H9 (cell line): ENCODE measurements at regions not wholly inside any gene's neighbourhood (a gene's known extent, or its start where the extent isn't known, plus 50 kb on each side); places are given as distances from the start of the nearest gene placed in this dataset.

Source experiments
- DNase-seq: peaks from one replicate; pipeline ENCODE4 v3.0.0-alpha.2; 2017
- H2AFZ ChIP-seq: one replicate; pipeline ENCODE4 v1.6.1; 2013; ENCODE audit warnings: mild to moderate bottlenecking, low read length, control low read depth, moderate library complexity
- H2AK5ac ChIP-seq: 2 replicates; pipeline ENCODE4 v1.6.1; 2013; ENCODE audit warnings: low read length, control low read depth, mixed read lengths; ENCODE audit not compliant: insufficient read length
- H2BK120ac ChIP-seq: one replicate; pipeline ENCODE4 v1.6.1; 2013; ENCODE audit warnings: low read depth, mild to moderate bottlenecking, low read length, control low read depth, inconsistent platforms; ENCODE audit not compliant: poor library complexity, severe bottlenecking
- H2BK12ac ChIP-seq: 2 replicates; pipeline ENCODE4 v1.6.1; 2013; ENCODE audit warnings: low read length, control low read depth, mixed read lengths, low read depth; ENCODE audit not compliant: insufficient read length
- H2BK15ac ChIP-seq: 2 replicates; pipeline ENCODE4 v1.6.1; 2013; ENCODE audit warnings: low read depth, low read length, control low read depth
- H2BK20ac ChIP-seq: one replicate; pipeline ENCODE4 v1.6.1; 2013; ENCODE audit warnings: low read depth, mild to moderate bottlenecking, low read length, control low read depth, inconsistent platforms; ENCODE audit not compliant: poor library complexity, severe bottlenecking
- H2BK5ac ChIP-seq: 2 replicates; pipeline ENCODE4 v1.6.1; 2013; ENCODE audit warnings: low read length, control low read depth, mixed read lengths; ENCODE audit not compliant: insufficient read length
- H3K14ac ChIP-seq: 2 replicates; pipeline ENCODE4 v1.6.1; 2013; ENCODE audit warnings: low read length, control low read depth; ENCODE audit not compliant: insufficient read depth
- H3K18ac ChIP-seq: 2 replicates; pipeline ENCODE4 v1.6.1; 2013; ENCODE audit warnings: low read depth, mild to moderate bottlenecking, mixed read lengths, low read length, control low read depth; ENCODE audit not compliant: insufficient read length
- H3K23ac ChIP-seq: 2 replicates; pipeline ENCODE4 v1.6.1; 2013; ENCODE audit warnings: low read length, control low read depth, mixed read lengths, low read depth; ENCODE audit not compliant: insufficient read length
- H3K23me2 ChIP-seq: 2 replicates; pipeline ENCODE4 v1.6.1; 2013; ENCODE audit warnings: low read depth, mild to moderate bottlenecking, mixed read lengths, low read length, control low read depth; ENCODE audit not compliant: insufficient read length, poor library complexity, severe bottlenecking
- H3K27ac ChIP-seq: 2 replicates; pipeline ENCODE4 v1.5.1; 2013; ENCODE audit warnings: low read length, control low read depth, mixed read lengths, low read depth; ENCODE audit not compliant: insufficient read length
- H3K27me3 ChIP-seq: 2 replicates; pipeline ENCODE4 v1.6.1; 2013; ENCODE audit warnings: low read length, control low read depth, inconsistent platforms; ENCODE audit not compliant: insufficient read depth
- H3K4ac ChIP-seq: 2 replicates; pipeline ENCODE4 v1.6.1; 2013; ENCODE audit warnings: low read depth, mild to moderate bottlenecking, control low read depth, inconsistent platforms, low read length, moderate library complexity
- H3K4me1 ChIP-seq: 2 replicates; pipeline ENCODE4 v1.6.1; 2013; ENCODE audit warnings: low read length, control low read depth, inconsistent platforms; ENCODE audit not compliant: insufficient read depth
- H3K4me2 ChIP-seq: 2 replicates; pipeline ENCODE4 v1.6.1; 2013; ENCODE audit warnings: low read length, control low read depth, mixed read lengths; ENCODE audit not compliant: insufficient read length, insufficient read depth
- H3K56ac ChIP-seq: 2 replicates; pipeline ENCODE4 v1.6.1; 2013; ENCODE audit warnings: low read depth, mild to moderate bottlenecking, mixed read lengths, low read length, control low read depth; ENCODE audit not compliant: insufficient read length
- H3K79me1 ChIP-seq: 2 replicates; pipeline ENCODE4 v1.6.1; 2013; ENCODE audit warnings: low read depth, mild to moderate bottlenecking, moderate library complexity, low read length, control low read depth, inconsistent platforms; ENCODE audit not compliant: insufficient read depth, poor library complexity, severe bottlenecking
- H3K79me2 ChIP-seq: 2 replicates; pipeline ENCODE4 v1.6.1; 2013; ENCODE audit warnings: low read length, control low read depth, inconsistent platforms; ENCODE audit not compliant: insufficient read depth
- H3K9ac ChIP-seq: 2 replicates; pipeline ENCODE4 v1.6.1; 2013; ENCODE audit warnings: low read length, control low read depth, mixed read lengths; ENCODE audit not compliant: insufficient read length; ENCODE audit errors: extremely low read depth
- H3K9me3 ChIP-seq: one replicate; pipeline ENCODE4 v1.6.1; 2013; ENCODE audit warnings: low read depth, low read length, inconsistent platforms; ENCODE audit not compliant: control insufficient read depth
- H3T11ph ChIP-seq: one replicate; pipeline ENCODE4 v1.6.1; 2013; ENCODE audit warnings: mild to moderate bottlenecking, low read length, control low read depth, inconsistent platforms
- H4K20me1 ChIP-seq: one replicate; pipeline ENCODE4 v1.6.1; 2013; ENCODE audit not compliant: control insufficient read depth, insufficient read length, insufficient read depth
- H4K5ac ChIP-seq: 2 replicates; pipeline ENCODE4 v1.6.1; 2013; ENCODE audit warnings: low read depth, mild to moderate bottlenecking, mixed read lengths, low read length, control low read depth; ENCODE audit not compliant: insufficient read length
- H4K8ac ChIP-seq: replicated peaks from 2 replicates; pipeline ENCODE4 v1.6.1; 2013; ENCODE audit warnings: low read length, control low read depth, mixed read lengths, low read depth; ENCODE audit not compliant: insufficient read length
- H4K91ac ChIP-seq: 2 replicates; pipeline ENCODE4 v1.6.1; 2013; ENCODE audit warnings: low read depth, mild to moderate bottlenecking, moderate library complexity, mixed read lengths, low read length, control low read depth; ENCODE audit not compliant: insufficient read length
- H3K27ac Mint-ChIP-seq, 3 experiments: 2 replicates in 2 of 3; 3 replicates in 1 of 3; pipeline ENCODE4 v1.8.0; 2020 to 2021; ENCODE audit warnings: mixed read lengths in 3 of 3, mild to moderate bottlenecking in 1 of 3, moderate library complexity in 1 of 3
- H3K27me3 Mint-ChIP-seq: 2 replicates; pipeline ENCODE4 v1.8.0; 2021; ENCODE audit warnings: low read depth, mild to moderate bottlenecking, moderate library complexity, mixed read lengths
- H3K36me3 Mint-ChIP-seq, 3 experiments: 2 replicates in 2 of 3; 3 replicates in 1 of 3; pipeline ENCODE4 v1.8.0; 2020 to 2021; ENCODE audit warnings: low read depth in 3 of 3, mixed read lengths in 3 of 3; ENCODE audit not compliant: insufficient read depth in 1 of 3
- H3K4me1 Mint-ChIP-seq, 2 experiments: 2 replicates each; pipeline ENCODE4 v1.8.0; 2020; ENCODE audit warnings: mixed read lengths in 2 of 2
- H3K4me3 Mint-ChIP-seq, 2 experiments: 2 replicates in 1 of 2; 3 replicates in 1 of 2; pipeline ENCODE4 v1.8.0; 2020 to 2021; ENCODE audit warnings: mild to moderate bottlenecking in 2 of 2, mixed read lengths in 2 of 2, moderate library complexity in 1 of 2
- H3K9me3 Mint-ChIP-seq, 2 experiments: 2 replicates in 1 of 2; 3 replicates in 1 of 2; pipeline ENCODE4 v1.8.0; 2020; ENCODE audit warnings: mild to moderate bottlenecking in 2 of 2, mixed read lengths in 2 of 2, moderate library complexity in 1 of 2
- WGBS: extraction: QIAGEN DNeasy Blood & Tissue Kit; methylation state at CpG from one replicate; pipeline ENCODE4 v1.1.7; 2013; ENCODE audit warnings: missing lambda C conversion rate, low lambda C conversion rate, mixed read lengths; ENCODE audit not compliant: insufficient read length; ENCODE audit errors: extremely low coverage; 5-methylcytosine and 5-hydroxymethylcytosine counted together
- TF ChIP-seq, protein P1 (sequence below): fragments of 200-600 bp; sonication (generic); conservative IDR thresholded peaks from 3 replicates; pipeline ENCODE4 v1.8.0; 2021; ENCODE audit warnings: antibody characterized with exemption, mild to moderate bottlenecking

DNA sequence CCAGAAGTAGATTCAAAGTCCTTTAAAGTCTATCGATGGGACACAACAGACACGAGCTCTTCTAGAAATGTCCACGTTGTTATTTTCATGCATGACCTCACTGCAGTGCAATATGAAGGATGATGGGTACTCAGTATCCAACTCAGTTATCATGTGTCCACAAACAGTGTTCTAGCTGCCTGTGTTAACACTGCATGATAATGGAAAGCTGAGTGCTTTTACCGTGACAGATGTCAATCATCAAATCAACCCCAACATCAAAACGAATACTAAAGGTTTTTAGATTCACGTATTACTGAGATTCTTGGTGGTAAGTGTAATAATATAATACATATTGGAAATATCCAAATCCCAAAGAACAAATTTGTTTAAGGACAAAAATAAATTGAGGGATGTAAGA, 394.8 kb upstream of the TENM3 start:
- Histone ChIP-seq H2BK120ac (no peak overlapping the region), H3K9ac (no peak overlapping the region), H3K23me2 (no peaks in the 10 kb centered on the region), H3K23ac (no peak overlapping the region), H3K14ac (no peak overlapping the region), H2AFZ (no peak overlapping the region), H2BK20ac (no peak overlapping the region), H4K8ac (no peak overlapping the region), H3K4ac (no peak overlapping the region), H3K56ac (no peak overlapping the region), H2BK15ac (no peak overlapping the region), H4K5ac (no peak overlapping the region), H4K20me1 (no peaks in the 10 kb centered on the region), H3K27ac (no peak overlapping the region), H2BK12ac (no peak overlapping the region), H3K79me2 (no peaks in the 10 kb centered on the region), H3K4me2 (no peak overlapping the region), H4K91ac (no peak overlapping the region), H3K79me1 (no peaks in the 10 kb centered on the region), H2AK5ac (no peak overlapping the region), H2BK5ac (no peak overlapping the region), H3T11ph (no peak overlapping the region), H3K27me3 (no peaks in the 10 kb centered on the region), H3K18ac (no peak overlapping the region), H3K9me3 (no peaks in the 10 kb centered on the region), H3K4me1 (no peaks in the 10 kb centered on the region)
- no peak for DNase-seq
- no peak overlapping the region for H3K27ac Mint-ChIP-seq
- H3K27me3 Mint-ChIP-seq, result no peaks in the 10 kb centered on the region
- TF ChIP-seq, protein P1, sequence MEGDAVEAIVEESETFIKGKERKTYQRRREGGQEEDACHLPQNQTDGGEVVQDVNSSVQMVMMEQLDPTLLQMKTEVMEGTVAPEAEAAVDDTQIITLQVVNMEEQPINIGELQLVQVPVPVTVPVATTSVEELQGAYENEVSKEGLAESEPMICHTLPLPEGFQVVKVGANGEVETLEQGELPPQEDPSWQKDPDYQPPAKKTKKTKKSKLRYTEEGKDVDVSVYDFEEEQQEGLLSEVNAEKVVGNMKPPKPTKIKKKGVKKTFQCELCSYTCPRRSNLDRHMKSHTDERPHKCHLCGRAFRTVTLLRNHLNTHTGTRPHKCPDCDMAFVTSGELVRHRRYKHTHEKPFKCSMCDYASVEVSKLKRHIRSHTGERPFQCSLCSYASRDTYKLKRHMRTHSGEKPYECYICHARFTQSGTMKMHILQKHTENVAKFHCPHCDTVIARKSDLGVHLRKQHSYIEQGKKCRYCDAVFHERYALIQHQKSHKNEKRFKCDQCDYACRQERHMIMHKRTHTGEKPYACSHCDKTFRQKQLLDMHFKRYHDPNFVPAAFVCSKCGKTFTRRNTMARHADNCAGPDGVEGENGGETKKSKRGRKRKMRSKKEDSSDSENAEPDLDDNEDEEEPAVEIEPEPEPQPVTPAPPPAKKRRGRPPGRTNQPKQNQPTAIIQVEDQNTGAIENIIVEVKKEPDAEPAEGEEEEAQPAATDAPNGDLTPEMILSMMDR, result no peak
- H3K4me1 Mint-ChIP-seq, result no peaks in the 10 kb centered on the region
- no CpG with 5 or more reads among the region's 6 CpGs for WGBS
- no peaks in the 10 kb centered on the region; a peak in 1 of 5 replicates for H3K9me3 Mint-ChIP-seq
- H3K4me3 Mint-ChIP-seq, result no peak overlapping the region
- no peaks in the 10 kb centered on the region for H3K36me3 Mint-ChIP-seq
